HEK293T (cell line): ENCODE measurements at regions not wholly inside any gene's neighbourhood (a gene's known extent, or its start where the extent isn't known, plus 50 kb on each side); places are given as distances from the start of the nearest gene placed in this dataset.

Experiments used
- ARNT ChIP-seq: fragments of 450-650 bp; IDR thresholded peaks from 2 replicates; pipeline ENCODE4 v1.6.1; 2017; ENCODE audit warnings: mild to moderate bottlenecking
- BHLHE40 ChIP-seq: fragments of 450-650 bp; IDR thresholded peaks from 2 replicates; pipeline ENCODE4 v1.6.1; 2016; ENCODE audit warnings: mild to moderate bottlenecking, moderate library complexity, borderline replicate concordance
- CTBP1 ChIP-seq: fragments of 450-650 bp; IDR thresholded peaks from 2 replicates; pipeline ENCODE4 v1.6.1; 2016; ENCODE audit warnings: borderline replicate concordance
- ELF4 ChIP-seq: fragments of 450-650 bp; IDR thresholded peaks from 2 replicates; pipeline ENCODE4 v1.6.1; 2017; ENCODE audit warnings: antibody characterized with exemption
- FOXA1 ChIP-seq: fragments of 450-650 bp; IDR thresholded peaks from 2 replicates; pipeline ENCODE4 v1.6.1; 2016; ENCODE audit warnings: mild to moderate bottlenecking
- FOXM1 ChIP-seq: fragments of 450-650 bp; IDR thresholded peaks from 2 replicates; pipeline ENCODE4 v1.6.1; 2017; ENCODE audit warnings: mild to moderate bottlenecking, borderline replicate concordance
- HDGF ChIP-seq: fragments of 450-650 bp; IDR thresholded peaks from 2 replicates; pipeline ENCODE4 v1.6.1; 2017; ENCODE audit warnings: antibody characterized with exemption, borderline replicate concordance
- L3MBTL2 ChIP-seq: fragments of 450-650 bp; conservative IDR thresholded peaks from 2 replicates; pipeline ENCODE4 v1.6.1; 2016; ENCODE audit warnings: mild to moderate bottlenecking
- LEF1 ChIP-seq: fragments of 450-650 bp; IDR thresholded peaks from 2 replicates; pipeline ENCODE4 v1.6.1; 2017; ENCODE audit warnings: mild to moderate bottlenecking, borderline replicate concordance
- NFRKB ChIP-seq: fragments of 450-650 bp; IDR thresholded peaks from 2 replicates; pipeline ENCODE4 v1.6.1; 2016; ENCODE audit warnings: mild to moderate bottlenecking, moderate library complexity
- SP1 ChIP-seq: fragments of 450-650 bp; IDR thresholded peaks from 2 replicates; pipeline ENCODE4 v1.6.1; 2017
- SUZ12 ChIP-seq: fragments of 450-650 bp; IDR thresholded peaks from 2 replicates; pipeline ENCODE4 v1.6.1; 2016; ENCODE audit warnings: mild to moderate bottlenecking
- TARDBP ChIP-seq: fragments of 450-650 bp; IDR thresholded peaks from 2 replicates; pipeline ENCODE4 v1.6.1; 2016

- TF ChIP-seq FOXM1 (no peak), LEF1 (no peak), BHLHE40 (no peak), SP1 (no peak), HDGF (no peak), TARDBP (no peak), CTBP1 (no peak), NFRKB (no peak), ELF4 (no peak), SUZ12 (no peak), ARNT (no peak), FOXA1 (no peak), L3MBTL2 (no peak)
Measured at GRCh38 chr3:176879710-176880109, 317.6 kb downstream of the TBL1XR1 start.
